ENCODE measurements at regions not wholly inside any gene's neighbourhood (a gene's known extent, or its start where the extent isn't known, plus 50 kb on each side); places are given as distances from the start of the nearest gene placed in this dataset.

- H3K4me3 ChIP-seq (ENCODE audit: low read depth, low read length): no peak overlapping the region
- no peak for TF ChIP-seq CTCF (IDR thresholded peaks at IDR 0.05; ENCODE audit: control insufficient read depth, extremely low read depth, insufficient read depth)
- DNase-seq (ENCODE audit: low read depth): no peak
These were observed 463.7 kb upstream of the DSEL start for GRCh38 chr18:67980241-67980640.

GRCh38 chr18:67977067-67977616 lies 460.6 kb upstream of the DSEL start:
- no peak for DNase-seq (ENCODE audit: low read depth)
- H3K4me3 ChIP-seq (ENCODE audit: low read depth, low read length): no peak overlapping the region
- no peak for TF ChIP-seq CTCF (IDR thresholded peaks at IDR 0.05; ENCODE audit: control insufficient read depth, extremely low read depth, insufficient read depth)

GRCh38 chr18:67973916-67974315 lies 457.4 kb upstream of the DSEL start:
- no peak for DNase-seq (ENCODE audit: low read depth)
- no peak for TF ChIP-seq CTCF (IDR thresholded peaks at IDR 0.05; ENCODE audit: control insufficient read depth, extremely low read depth, insufficient read depth)
- no peak overlapping the region for H3K4me3 ChIP-seq (ENCODE audit: low read depth, low read length)

- H3K4me3 ChIP-seq (ENCODE audit: low read depth, low read length): no peak overlapping the region
- DNase-seq (ENCODE audit: low read depth): no peak
- no peak for TF ChIP-seq CTCF (IDR thresholded peaks at IDR 0.05; ENCODE audit: control insufficient read depth, extremely low read depth, insufficient read depth)
These were observed 452.9 kb upstream of the DSEL start for GRCh38 chr18:67969458-67969857.

GRCh38 chr18:67966224-67966623 lies 449.7 kb upstream of the DSEL start:
- TF ChIP-seq CTCF (IDR thresholded peaks at IDR 0.05; ENCODE audit: control insufficient read depth, extremely low read depth, insufficient read depth): no peak
- no peak for DNase-seq (ENCODE audit: low read depth)
- H3K4me3 ChIP-seq (ENCODE audit: low read depth, low read length): no peak overlapping the region

- DNase-seq (ENCODE audit: low read depth): no peak
- TF ChIP-seq CTCF (IDR thresholded peaks at IDR 0.05; ENCODE audit: control insufficient read depth, extremely low read depth, insufficient read depth): no peak
- H3K4me3 ChIP-seq (ENCODE audit: low read depth, low read length): no peak overlapping the region
These were observed 447.9 kb upstream of the DSEL start for GRCh38 chr18:67964462-67964861.

- no peak for DNase-seq (ENCODE audit: low read depth)
- TF ChIP-seq CTCF (IDR thresholded peaks at IDR 0.05; ENCODE audit: control insufficient read depth, extremely low read depth, insufficient read depth): no peak
- no peak overlapping the region for H3K4me3 ChIP-seq (ENCODE audit: low read depth, low read length)
These were observed 445.4 kb upstream of the DSEL start for GRCh38 chr18:67961701-67962440.
